Tibial nerve (tissue), 4 donors: ENCODE measurements at regions not wholly inside any gene's neighbourhood (a gene's known extent, or its start where the extent isn't known, plus 50 kb on each side); places are given as distances from the start of the nearest gene placed in this dataset.

Experiments
- CTCF ChIP-seq, 5 experiments: fragments of 200-600 bp in 3 of 5; fragments of 450-650 bp in 2 of 5; sonication (generic) in 3 of 5; IDR thresholded peaks; one replicate each; pipeline ENCODE4 v1.5.1; 2016 to 2019; ENCODE audit warnings: antibody characterized with exemption in 5 of 5, mild to moderate bottlenecking in 3 of 5, moderate library complexity in 2 of 5
- EP300 ChIP-seq, 2 donors: sonication (generic); formaldehyde crosslinking; IDR thresholded peaks; one replicate each; pipeline ENCODE4 v1.6.1; 2017; ENCODE audit warnings: antibody characterized with exemption in 2 of 2, mild to moderate bottlenecking in 1 of 2
- POLR2A ChIP-seq, 2 donors: fragments of 450-650 bp; IDR thresholded peaks; one replicate each; pipeline ENCODE4 v1.6.1; 2017; ENCODE audit warnings: antibody characterized with exemption in 2 of 2, mild to moderate bottlenecking in 2 of 2, moderate library complexity in 2 of 2

- TF ChIP-seq CTCF (IDR thresholded peaks at IDR 0.05), result no peak
- TF ChIP-seq POLR2A (IDR thresholded peaks at IDR 0.05), result no peak
- no peak for TF ChIP-seq EP300 (IDR thresholded peaks at IDR 0.05)
Observed at GRCh38 chr1:182235604-182235951, 156.0 kb downstream of the GLUL start.
